HepG2 (cell line): ENCODE measurements at regions not wholly inside any gene's neighbourhood (a gene's known extent, or its start where the extent isn't known, plus 50 kb on each side); places are given as distances from the start of the nearest gene placed in this dataset.

Experiments
- ATAC-seq: fragments of 200-7000 bp; cut with Tn5 transposase; 3 replicates; pipeline ENCODE4 v1.9.1; 2020; ENCODE audit warnings: mild to moderate bottlenecking, moderate library complexity
- BruUV-seq: library from RNA; stranded (reverse); fragments of 400-500 nt; replicated peaks from 2 replicates; lab custom pipeline; 2021; lab: Mats Ljungman, UMichigan
- CTCF ChIA-PET: fragments of 300-600 bp; formaldehyde crosslinking; extraction: SDS; loops from one replicate; lab custom pipeline; 2021; ENCODE audit warnings: low total read pairs, inconsistent platforms, low intra/inter-chr PET ratio; lab: Yijun Ruan, JAX
- POLR2A ChIA-PET: fragments of 350-600 bp; sonication (Branson Sonifier 250); formaldehyde crosslinking; loops from one replicate; lab custom pipeline; 2020; ENCODE audit warnings: antibody characterized with exemption, inconsistent platforms; lab: Yijun Ruan, JAX
- DNase-seq: peaks from one replicate; pipeline ENCODE4 v3.0.0-alpha.2; 2015; ENCODE audit warnings: low spot score
- FAIRE-seq: peaks from 3 replicates; lab custom pipeline; 2011; peaks lifted over from hg19 to GRCh38; lab: Jason Lieb, UNC
- H2AFZ ChIP-seq: one replicate; pipeline ENCODE4 v1.6.1; 2011; ENCODE audit warnings: low read length, inconsistent platforms
- H3K27ac ChIP-seq: fragments of 300-600 bp; 3 replicates; pipeline ENCODE4 v1.8.0; 2011; ENCODE audit warnings: mixed run types, mild to moderate bottlenecking, mixed read lengths, low read length, inconsistent platforms; ENCODE audit not compliant: insufficient read depth; ENCODE audit errors: extremely low read length
- H3K27me3 ChIP-seq, 2 experiments: fragments of 200-600 bp in 1 of 2; 2 replicates in 1 of 2; 3 replicates in 1 of 2; pipeline versions ENCODE4 v1.6.0 to v1.8.0; 2011; ENCODE audit warnings: low read length in 2 of 2, mild to moderate bottlenecking in 2 of 2, moderate library complexity in 2 of 2, inconsistent platforms in 1 of 2; ENCODE audit not compliant: insufficient read depth in 2 of 2, control insufficient read depth in 1 of 2
- H3K36me3 ChIP-seq, 2 experiments: fragments of 200-600 bp in 1 of 2; replicated peaks in 1 of 2; 2 replicates in 1 of 2; 3 replicates in 1 of 2; pipeline versions ENCODE4 v1.5.1 to v1.8.0; 2011; ENCODE audit warnings: low read length in 2 of 2, inconsistent platforms in 1 of 2; ENCODE audit not compliant: insufficient read depth in 2 of 2, control insufficient read depth in 1 of 2
- H3K4me1 ChIP-seq: 2 replicates; pipeline ENCODE4 v1.5.1; 2012; ENCODE audit warnings: low read length, inconsistent platforms; ENCODE audit not compliant: insufficient read depth
- H3K4me2 ChIP-seq: 2 replicates; pipeline ENCODE4 v1.6.0; 2011; ENCODE audit warnings: low read depth, low read length, inconsistent platforms
- H3K4me3 ChIP-seq, 3 experiments: fragments of 200-600 bp in 1 of 3; sonication (generic), shearing (Covaris generic) in 1 of 3; replicated peaks in 1 of 3; 2 replicates each; pipeline ENCODE4 v1.5.1; 2011 to 2016; ENCODE audit warnings: low read length in 3 of 3, inconsistent platforms in 2 of 3, low read depth in 2 of 3, mild to moderate bottlenecking in 2 of 3, control low read depth in 1 of 3, mixed read lengths in 1 of 3; ENCODE audit not compliant: insufficient read depth in 1 of 3
- H3K79me2 ChIP-seq: one replicate; pipeline ENCODE4 v1.6.1; 2011; ENCODE audit warnings: low read length, inconsistent platforms; ENCODE audit not compliant: insufficient read depth
- H3K9ac ChIP-seq: 2 replicates; pipeline ENCODE4 v1.6.0; 2011; ENCODE audit warnings: mild to moderate bottlenecking, low read depth, low read length, inconsistent platforms; ENCODE audit not compliant: insufficient read depth
- H3K9me3 ChIP-seq: 2 replicates; pipeline ENCODE4 v1.5.1; 2012; ENCODE audit warnings: mild to moderate bottlenecking, low read length
- H4K20me1 ChIP-seq: 2 replicates; pipeline ENCODE4 v1.6.0; 2011; ENCODE audit warnings: inconsistent platforms, mild to moderate bottlenecking, low read length, moderate library complexity; ENCODE audit not compliant: insufficient read depth
- HINFP ChIP-seq: sonication (generic); formaldehyde crosslinking; IDR thresholded peaks from 2 replicates; pipeline ENCODE4 v1.4.0; 2020; ENCODE audit warnings: low read depth, mild to moderate bottlenecking, missing genetic modification reagents
- KDM4B ChIP-seq: sonication (generic); formaldehyde crosslinking; IDR thresholded peaks from 2 replicates; pipeline ENCODE4 v1.4.0; 2020; ENCODE audit warnings: missing genetic modification reagents
- KLF12 ChIP-seq: sonication (generic); formaldehyde crosslinking; IDR thresholded peaks from 2 replicates; pipeline ENCODE4 v1.4.0; 2020; ENCODE audit warnings: missing genetic modification reagents, borderline replicate concordance
- MAFK ChIP-seq, 2 experiments: IDR thresholded peaks in 1 of 2; conservative IDR thresholded peaks in 1 of 2; 2 replicates each; pipeline ENCODE4 v1.6.1; 2011; ENCODE audit warnings: improper control_type of control experiment in 2 of 2, low read length in 2 of 2
- NFIB ChIP-seq: sonication (generic); formaldehyde crosslinking; IDR thresholded peaks from 2 replicates; pipeline ENCODE4 v1.9.0; 2021; ENCODE audit warnings: missing genetic modification reagents, mild to moderate bottlenecking, borderline replicate concordance
- ONECUT2 ChIP-seq: sonication (generic); formaldehyde crosslinking; IDR thresholded peaks from 2 replicates; pipeline ENCODE4 v1.4.0; 2020; ENCODE audit warnings: missing genetic modification reagents
- PRPF4 ChIP-seq: fragments of 200-400 bp; formaldehyde crosslinking; IDR thresholded peaks from 2 replicates; pipeline ENCODE4 v1.6.1; 2016; ENCODE audit warnings: low read length, low read depth; ENCODE audit not compliant: poor library complexity, severe bottlenecking
- SP2 ChIP-seq: sonication (generic); formaldehyde crosslinking; IDR thresholded peaks from 2 replicates; pipeline ENCODE4 v1.5.1; 2020; ENCODE audit warnings: mild to moderate bottlenecking, missing genetic modification reagents
- ZNF124 ChIP-seq: sonication (generic); formaldehyde crosslinking; IDR thresholded peaks from 2 replicates; pipeline ENCODE4 v1.4.0; 2020; ENCODE audit warnings: missing genetic modification reagents
- ZNF235 ChIP-seq: sonication (generic); formaldehyde crosslinking; IDR thresholded peaks from 2 replicates; pipeline ENCODE4 v1.8.1; 2023; ENCODE audit warnings: mild to moderate bottlenecking, missing genetic modification reagents, borderline replicate concordance
- ZNF510 ChIP-seq: sonication (generic); formaldehyde crosslinking; IDR thresholded peaks from 2 replicates; pipeline ENCODE4 v1.4.0; 2020; ENCODE audit warnings: low read depth, mild to moderate bottlenecking, missing genetic modification reagents
- ZNF546 ChIP-seq: sonication (generic); formaldehyde crosslinking; conservative IDR thresholded peaks from 2 replicates; pipeline ENCODE4 v1.8.1; 2023; ENCODE audit warnings: mild to moderate bottlenecking, missing genetic modification reagents
- ZNF672 ChIP-seq: sonication (generic); formaldehyde crosslinking; IDR thresholded peaks from 2 replicates; pipeline ENCODE4 v1.8.1; 2022; ENCODE audit warnings: missing genetic modification reagents
- ZNF782 ChIP-seq: sonication (generic); formaldehyde crosslinking; IDR thresholded peaks from 2 replicates; pipeline ENCODE4 v1.4.0; 2020; ENCODE audit warnings: missing genetic modification reagents, mild to moderate bottlenecking, borderline replicate concordance
- WGBS: methylation state at CpG from one replicate; pipeline ENCODE4 v1.1.6; 2017; ENCODE audit warnings: low lambda C conversion rate; 5-methylcytosine and 5-hydroxymethylcytosine counted together
- in situ Hi-C: cut with HindIII; loops from 2 replicates; pipeline ENCODE4 v1.10.0; 2017; ENCODE audit warnings: low pct_unique_long_range_greater_than_20kb; ENCODE audit not compliant: extremely low pct_ligation_motif_present
- intact Hi-C: fragments of 100-400 bp; cut with micrococcal nuclease; formaldehyde crosslinking; loops from one replicate; pipeline ENCODE4 v1.10.0; 2022; ENCODE audit not compliant: unreplicated experiment

- H3K9ac ChIP-seq = no peak overlapping the region
- no peaks in the 10 kb centered on the region for H3K36me3 ChIP-seq
- H3K79me2 ChIP-seq = no peaks in the 10 kb centered on the region
- no peak for DNase-seq
- no peaks in the 10 kb centered on the region for H3K4me1 ChIP-seq
- no peaks in the 10 kb centered on the region for H3K27me3 ChIP-seq
- ChIA-PET POLR2A (no interaction called here), CTCF (no interaction called here)
- BruUV-seq = no TSS peak
- H3K4me2 ChIP-seq = no peak overlapping the region
- TF ChIP-seq ZNF782 (CRISPR knock-in tag) (no peak), PRPF4 (no peak), ONECUT2 (CRISPR knock-in tag) (no peak), ZNF546 (no peak), KLF12 (CRISPR knock-in tag) (no peak), ZNF672 (CRISPR knock-in tag) (no peak), KDM4B (CRISPR knock-in tag) (no peak), MAFK (conservative IDR thresholded peaks at IDR 0.05 in 1 of 2, IDR thresholded peaks at IDR 0.05 in 1 of 2; ENCODE audit: low read length in 2 of 2) (no peak), ZNF124 (CRISPR knock-in tag) (no peak), SP2 (CRISPR knock-in tag) (no peak), NFIB (CRISPR knock-in tag) (no peak), ZNF235 (no peak), HINFP (CRISPR knock-in tag) (no peak), ZNF510 (no peak)
- H2AFZ ChIP-seq = no peak overlapping the region
- no peak overlapping the region for H3K4me3 ChIP-seq
- H3K9me3 ChIP-seq = no peaks in the 10 kb centered on the region
- in situ Hi-C loops = no loop called here
- 0% methylated on average over 2 of the region's 2 CpGs for WGBS
- no peak overlapping the region for H3K27ac ChIP-seq
- no peak for ATAC-seq
- intact Hi-C loops = no loop called here
- H4K20me1 ChIP-seq = no peaks in the 10 kb centered on the region
- FAIRE-seq = no peak
Measured at GRCh38 chr1:217322834-217323233, 308.1 kb downstream of the GPATCH2 start.
